ENCODE measurements at regions not wholly inside any gene's neighbourhood (a gene's known extent, or its start where the extent isn't known, plus 50 kb on each side); places are given as distances from the start of the nearest gene placed in this dataset.
A peak's percentile ranks its signal among the peaks of the same experiment; 100 is the strongest.

GRCh38 chr9:108109927-108110690 lies 620.5 kb upstream of the KLF4 start:
- intact Hi-C loops (cut with DNase I), result no loop called here
- ATAC-seq (ENCODE audit: poor library complexity), result no peak
- DNase-seq, result no peak

- no peak for ATAC-seq (ENCODE audit: poor library complexity)
- no peak for DNase-seq
- intact Hi-C loops (cut with DNase I), result no loop called here
Observed at GRCh38 chr9:108108852-108109448, 619.4 kb upstream of the KLF4 start.

DNA sequence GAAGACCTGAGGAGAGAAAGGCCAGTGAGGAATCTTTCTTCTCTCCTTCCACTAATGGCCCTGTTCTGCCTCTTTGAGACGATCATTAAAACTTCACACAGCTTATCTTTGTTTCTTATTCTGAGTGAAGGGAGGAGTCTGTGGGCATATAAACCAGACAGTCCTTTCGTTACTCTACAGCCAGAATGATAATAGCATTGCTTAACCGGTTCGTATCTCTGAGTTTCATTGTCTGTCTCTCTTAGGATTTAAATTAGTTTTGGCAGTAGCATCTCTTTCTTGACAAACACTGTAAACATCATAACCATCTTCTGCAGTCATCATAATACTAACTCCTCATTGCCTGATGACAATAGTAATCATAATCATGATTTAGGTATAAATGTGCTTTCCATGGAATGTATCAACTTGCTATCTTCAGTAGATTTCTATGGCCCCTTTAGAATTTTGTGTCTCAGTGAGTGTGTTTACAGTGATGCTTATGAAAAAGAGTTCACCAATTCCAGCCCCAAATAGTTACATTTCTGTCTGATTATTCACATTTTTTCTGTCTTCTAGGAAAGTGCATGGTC lies 618.8 kb upstream of the KLF4 start:
- ATAC-seq (ENCODE audit: poor library complexity) (no peak), DNase-seq (no peak)
- intact Hi-C loops (cut with DNase I), result no loop called here

DNA sequence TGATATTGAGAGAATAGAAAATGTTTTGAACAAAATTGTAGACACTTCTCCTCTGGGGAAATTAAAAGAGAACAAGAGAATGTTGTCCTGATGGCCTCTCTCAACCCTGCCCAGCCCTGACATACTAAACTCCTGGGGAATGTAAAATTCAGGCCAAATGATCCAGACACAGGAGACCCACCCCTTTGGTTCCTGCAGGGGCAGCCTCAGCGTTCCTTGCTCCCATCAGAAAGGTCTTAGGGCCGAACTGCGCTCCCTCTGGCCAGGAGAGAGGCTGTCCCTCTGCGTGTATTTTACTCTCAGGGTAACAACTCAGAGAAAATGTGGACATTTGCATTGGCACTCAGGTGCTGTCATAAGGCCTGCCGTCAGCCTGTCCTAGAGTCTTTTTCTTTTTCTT lies 616.3 kb upstream of the KLF4 start:
- intact Hi-C loops (cut with DNase I), result no loop called here

GRCh38 chr9:108104991-108105390 lies 615.4 kb upstream of the KLF4 start:
- intact Hi-C loops (cut with DNase I), result no loop called here
- no peak for ATAC-seq (ENCODE audit: poor library complexity)
- DNase-seq, result no peak

More for the DNA sequence above, 616.3 kb upstream of the KLF4 start:
- ATAC-seq (ENCODE audit: poor library complexity) (peak; percentile 51), DNase-seq (no peak)

GRCh38 chr9:108103046-108103693 lies 613.6 kb upstream of the KLF4 start:
- ATAC-seq (ENCODE audit: poor library complexity), result no peak
- intact Hi-C loops (cut with DNase I), result no loop called here
- no peak for DNase-seq

GRCh38 chr9:108101410-108101809 lies 611.8 kb upstream of the KLF4 start:
- no peak for DNase-seq
- intact Hi-C loops (cut with DNase I), result no loop called here
- no peak for ATAC-seq (ENCODE audit: poor library complexity)

GRCh38 chr9:108100571-108100970 lies 611.0 kb upstream of the KLF4 start:
- no peak for ATAC-seq (ENCODE audit: poor library complexity)
- intact Hi-C loops (cut with DNase I), result no loop called here

DNA sequence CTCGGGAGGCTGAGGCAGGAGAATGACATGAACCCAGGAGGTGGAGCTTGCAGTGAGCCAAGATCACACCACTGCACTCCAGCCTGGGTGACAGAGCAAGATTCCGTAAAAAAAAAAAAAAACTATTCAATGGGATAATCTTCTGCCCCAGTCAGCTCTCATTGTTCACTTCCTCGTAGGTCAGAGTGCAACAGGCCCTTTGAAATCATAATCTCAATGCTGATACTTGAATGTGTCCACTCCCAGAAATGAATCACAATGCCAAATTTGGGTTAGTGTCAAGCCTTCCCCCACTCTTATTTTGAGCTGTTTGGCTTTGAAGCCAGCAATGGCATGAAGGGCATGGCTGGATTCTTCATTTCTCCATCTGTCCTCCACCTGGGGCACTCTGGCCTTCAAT lies 610.3 kb upstream of the KLF4 start:
- intact Hi-C loops (cut with DNase I), result no loop called here
- ATAC-seq (ENCODE audit: poor library complexity), result no peak

More at GRCh38 chr9:108100571-108100970, 611.0 kb upstream of the KLF4 start:
- no peak for DNase-seq

DNA sequence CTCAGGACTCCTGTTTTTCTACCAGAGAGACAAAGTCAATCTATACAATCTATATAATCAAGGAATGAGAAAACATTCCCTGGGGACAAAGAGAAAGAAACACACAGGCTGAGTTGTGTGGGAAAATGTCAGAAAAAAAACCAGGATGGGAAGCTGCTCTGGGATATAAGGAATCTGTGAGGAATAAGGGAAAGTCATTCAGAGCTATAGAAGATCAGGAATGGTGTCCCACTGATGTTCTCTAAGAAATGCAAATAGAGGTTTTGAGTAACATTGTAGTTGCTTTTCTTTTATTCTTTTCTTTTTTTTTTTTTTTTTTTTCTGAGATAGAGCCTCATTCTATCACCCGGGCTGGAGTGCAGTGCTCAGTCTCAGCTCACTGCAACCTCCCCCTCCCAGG lies 605.9 kb upstream of the KLF4 start:
- no peak for ATAC-seq (ENCODE audit: poor library complexity)
- DNase-seq, result no peak
- intact Hi-C loops (cut with DNase I), result no loop called here

More for the DNA sequence above, 610.3 kb upstream of the KLF4 start:
- DNase-seq, result no peak

- ATAC-seq (ENCODE audit: poor library complexity) (no peak), DNase-seq (no peak)
- intact Hi-C loops (cut with DNase I), result no loop called here
Observed at GRCh38 chr9:108094676-108094993, 605.1 kb upstream of the KLF4 start.

DNA sequence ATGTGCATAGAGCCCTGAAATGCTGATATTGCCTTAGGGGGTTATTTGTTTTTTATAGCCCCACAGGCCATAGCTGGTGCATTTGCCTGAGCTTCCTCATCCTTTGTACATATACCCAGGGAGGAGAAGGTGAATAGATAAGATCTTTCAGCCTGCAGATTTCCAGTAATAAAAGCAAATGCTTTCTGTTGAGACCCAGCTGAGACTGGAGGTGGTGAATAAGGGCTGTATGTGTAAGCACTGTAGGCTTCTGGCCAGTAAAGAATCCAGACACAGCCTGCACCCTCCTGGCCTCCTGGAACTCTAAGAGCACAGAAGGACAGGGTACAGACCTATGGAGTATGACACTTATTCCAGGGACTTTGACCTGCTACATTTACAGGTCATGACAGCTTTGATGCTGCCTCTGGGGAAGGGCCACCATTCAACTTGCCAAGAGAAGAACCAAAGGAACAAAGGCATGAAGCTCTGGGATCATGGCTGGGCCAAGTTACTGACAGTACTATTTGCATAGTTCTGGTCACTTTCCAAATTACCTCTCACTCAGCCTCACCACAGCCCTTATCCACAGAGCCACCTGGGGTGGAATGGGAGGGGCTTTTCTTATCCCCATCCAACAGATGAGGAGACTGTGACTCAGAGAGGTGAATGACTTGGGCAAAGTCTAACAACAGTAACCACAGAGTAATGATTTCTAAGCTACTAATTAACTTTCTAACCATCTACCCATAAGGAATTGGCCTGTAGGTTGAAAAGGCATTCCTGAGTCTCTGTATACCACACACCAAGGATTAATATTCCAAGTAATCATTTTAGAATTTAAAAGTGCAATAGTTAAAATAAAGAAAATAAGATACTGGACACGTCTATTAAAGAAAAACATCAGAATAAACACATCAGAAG lies 604.5 kb upstream of the KLF4 start:
- DNase-seq (no peak), ATAC-seq (ENCODE audit: poor library complexity) (no peak)
- intact Hi-C loops (cut with DNase I), result no loop called here

- DNase-seq, result no peak
- ATAC-seq (ENCODE audit: poor library complexity), result no peak
- intact Hi-C loops (cut with DNase I), result no loop called here
Observed at GRCh38 chr9:108088916-108089315, 599.3 kb upstream of the KLF4 start.

- intact Hi-C loops (cut with DNase I), result no loop called here
- DNase-seq (no peak), ATAC-seq (ENCODE audit: poor library complexity) (no peak)
Observed at GRCh38 chr9:108087781-108088180, 598.2 kb upstream of the KLF4 start.

- DNase-seq (no peak), ATAC-seq (ENCODE audit: poor library complexity) (no peak)
- intact Hi-C loops (cut with DNase I), result no loop called here
Observed at GRCh38 chr9:108086624-108087023, 597.1 kb upstream of the KLF4 start.

- intact Hi-C loops (cut with DNase I), result no loop called here
- ATAC-seq (ENCODE audit: poor library complexity) (no peak), DNase-seq (no peak)
Observed at GRCh38 chr9:108085294-108085693, 595.7 kb upstream of the KLF4 start.

- ATAC-seq (ENCODE audit: poor library complexity), result no peak
- no peak for DNase-seq
- intact Hi-C loops (cut with DNase I), result no loop called here
Observed at GRCh38 chr9:108083796-108084352, 594.3 kb upstream of the KLF4 start.

- no peak for DNase-seq
- ATAC-seq (ENCODE audit: poor library complexity), result no peak
- intact Hi-C loops (cut with DNase I), result no loop called here
Observed at GRCh38 chr9:108083160-108083750, 593.7 kb upstream of the KLF4 start.
